Stimulated activated CD4-positive, alpha-beta T cell treated with anti-CD3 and anti-CD28 coated beads, Interleukin-12 subunit alpha, Interleukin-12 subunit beta, amount 100 ng/mL, for 24 hours (primary cell): ENCODE measurements at regions not wholly inside any gene's neighbourhood (a gene's known extent, or its start where the extent isn't known, plus 50 kb on each side); places are given as distances from the start of the nearest gene placed in this dataset.

Experiments
- DNase-seq, 2 experiments: peaks; one replicate each; pipeline ENCODE4 v3.0.0-alpha.2; 2020; ENCODE audit warnings: low read depth in 2 of 2

GRCh38 chr1:188277771-188278170, 1449.0 kb downstream of the PLA2G4A start:
- DNase-seq: no peak

- no peak for DNase-seq
These were observed 1453.2 kb downstream of the PLA2G4A start for GRCh38 chr1:188281921-188282320.

- DNase-seq: no peak
These were observed 1466.4 kb downstream of the PLA2G4A start for GRCh38 chr1:188295157-188295556.

GRCh38 chr1:188302746-188303145, 1474.0 kb downstream of the PLA2G4A start:
- no peak for DNase-seq

- DNase-seq: no peak
These were observed 1485.9 kb downstream of the PLA2G4A start for GRCh38 chr1:188314557-188315137.

- no peak for DNase-seq
These were observed 1489.1 kb downstream of the PLA2G4A start for GRCh38 chr1:188317894-188318293.

GRCh38 chr1:188325211-188325610, 1496.5 kb downstream of the PLA2G4A start:
- no peak for DNase-seq

GRCh38 chr1:188343914-188344313, 1515.2 kb downstream of the PLA2G4A start:
- DNase-seq: no peak

GRCh38 chr1:188350104-188350503, 1521.4 kb downstream of the PLA2G4A start:
- DNase-seq: no peak

- DNase-seq: no peak
These were observed 1526.3 kb downstream of the PLA2G4A start for GRCh38 chr1:188355082-188355481.

GRCh38 chr1:188355847-188356246, 1527.1 kb downstream of the PLA2G4A start:
- DNase-seq: no peak

GRCh38 chr1:188359315-188359714, 1530.6 kb downstream of the PLA2G4A start:
- no peak for DNase-seq

- DNase-seq: no peak
These were observed 1535.2 kb downstream of the PLA2G4A start for GRCh38 chr1:188363943-188364342.

- no peak for DNase-seq
These were observed 1536.2 kb downstream of the PLA2G4A start for GRCh38 chr1:188364927-188365449.

- DNase-seq: no peak
These were observed 1537.1 kb downstream of the PLA2G4A start for GRCh38 chr1:188365874-188366273.

GRCh38 chr1:188367661-188368060, 1538.9 kb downstream of the PLA2G4A start:
- DNase-seq: no peak

GRCh38 chr1:188371295-188371806, 1542.6 kb downstream of the PLA2G4A start:
- no peak for DNase-seq

- no peak for DNase-seq
These were observed 1544.1 kb downstream of the PLA2G4A start for GRCh38 chr1:188372821-188373220.

GRCh38 chr1:188382851-188383250, 1554.1 kb downstream of the PLA2G4A start:
- no peak for DNase-seq

GRCh38 chr1:188386161-188386560, 1557.4 kb downstream of the PLA2G4A start:
- DNase-seq: no peak

GRCh38 chr1:188386666-188387065, 1557.9 kb downstream of the PLA2G4A start:
- no peak for DNase-seq

GRCh38 chr1:188394677-188395076, 1565.9 kb downstream of the PLA2G4A start:
- no peak for DNase-seq

GRCh38 chr1:188397521-188397920, 1568.8 kb downstream of the PLA2G4A start:
- DNase-seq: no peak

GRCh38 chr1:188402986-188403385, 1574.2 kb downstream of the PLA2G4A start:
- no peak for DNase-seq
